Caco-2 (cell line): ENCODE measurements at regions not wholly inside any gene's neighbourhood (a gene's known extent, or its start where the extent isn't known, plus 50 kb on each side); places are given as distances from the start of the nearest gene placed in this dataset.

Experiments used
- BruUV-seq: library from RNA; stranded (reverse); fragments of 400-500 nt; replicated peaks from 2 replicates; lab custom pipeline; 2021; lab: Mats Ljungman, UMichigan
- CTCF ChIA-PET: fragments of 300-600 bp; sonication (Branson Sonifier 250); formaldehyde crosslinking; loops from one replicate; lab custom pipeline; 2022; ENCODE audit warnings: antibody characterized with exemption; lab: Charles Lee
- POLR2A ChIA-PET: fragments of 300-600 bp; sonication (Branson Sonifier 250); formaldehyde crosslinking; loops from one replicate; lab custom pipeline; 2022; ENCODE audit warnings: antibody characterized with exemption; lab: Charles Lee
- DNase-seq, 2 experiments: peaks; one replicate each; pipeline versions ENCODE4 v3.0.0 to v3.0.0-alpha.2; 2020 to 2022
- H3K27me3 ChIP-seq: replicated peaks from 2 replicates; pipeline ENCODE4 v1.6.0; 2011; ENCODE audit warnings: low read length; ENCODE audit not compliant: control insufficient read depth, insufficient read depth
- H3K36me3 ChIP-seq: 2 replicates; pipeline ENCODE4 v1.5.1; 2011; ENCODE audit warnings: low read length; ENCODE audit not compliant: control insufficient read depth, insufficient read depth
- H3K4me1 ChIP-seq: fragments of 250-450 bp; sonication (Bioruptor Pico); 2 replicates; pipeline ENCODE4 v1.5.1; 2020; ENCODE audit warnings: mild to moderate bottlenecking
- H3K4me3 ChIP-seq: 2 replicates; pipeline ENCODE4 v1.5.1; 2011; ENCODE audit warnings: low read depth, mild to moderate bottlenecking, control low read depth, low read length
- H3K9me3 ChIP-seq: fragments of 250-450 bp; sonication (Bioruptor Pico); 2 replicates; pipeline ENCODE4 v1.5.1; 2020; ENCODE audit warnings: mild to moderate bottlenecking, moderate library complexity
- H3K27ac Mint-ChIP-seq: one replicate; pipeline ENCODE4 v1.8.0; 2022; ENCODE audit warnings: mixed read lengths; ENCODE audit not compliant: unreplicated experiment
- H3K27me3 Mint-ChIP-seq: one replicate; pipeline ENCODE4 v1.8.0; 2022; ENCODE audit warnings: mixed read lengths; ENCODE audit not compliant: insufficient read depth, unreplicated experiment
- H3K36me3 Mint-ChIP-seq: one replicate; pipeline ENCODE4 v1.8.0; 2022; ENCODE audit warnings: mild to moderate bottlenecking, mixed read lengths; ENCODE audit not compliant: insufficient read depth, unreplicated experiment
- H3K4me1 Mint-ChIP-seq: one replicate; pipeline ENCODE4 v1.8.0; 2022; ENCODE audit warnings: low read depth, mixed read lengths; ENCODE audit not compliant: unreplicated experiment
- H3K4me3 Mint-ChIP-seq: one replicate; pipeline ENCODE4 v1.8.0; 2022; ENCODE audit warnings: mild to moderate bottlenecking, moderate library complexity, mixed read lengths; ENCODE audit not compliant: unreplicated experiment
- H3K9me3 Mint-ChIP-seq: one replicate; pipeline ENCODE4 v1.8.0; 2022; ENCODE audit warnings: mixed read lengths; ENCODE audit not compliant: unreplicated experiment
- intact Hi-C: fragments of 100-400 bp; cut with micrococcal nuclease; formaldehyde crosslinking; loops from one replicate; pipeline ENCODE4 v1.10.0; 2022; ENCODE audit not compliant: unreplicated experiment
- TF ChIP-seq, protein P1 (sequence below), 2 experiments: fragments of 200-600 bp in 1 of 2; IDR thresholded peaks; 1 replicate in 1 of 2; 2 replicates in 1 of 2; pipeline versions ENCODE4 v1.5.1 to v1.8.0; 2011 to 2022; ENCODE audit warnings: antibody characterized with exemption in 1 of 2, control low read depth in 1 of 2, inconsistent platforms in 1 of 2, low read depth in 1 of 2, low read length in 1 of 2, mild to moderate bottlenecking in 1 of 2, moderate library complexity in 1 of 2; ENCODE audit not compliant: insufficient read depth in 1 of 2, severe bottlenecking in 1 of 2, unreplicated experiment in 1 of 2

DNA sequence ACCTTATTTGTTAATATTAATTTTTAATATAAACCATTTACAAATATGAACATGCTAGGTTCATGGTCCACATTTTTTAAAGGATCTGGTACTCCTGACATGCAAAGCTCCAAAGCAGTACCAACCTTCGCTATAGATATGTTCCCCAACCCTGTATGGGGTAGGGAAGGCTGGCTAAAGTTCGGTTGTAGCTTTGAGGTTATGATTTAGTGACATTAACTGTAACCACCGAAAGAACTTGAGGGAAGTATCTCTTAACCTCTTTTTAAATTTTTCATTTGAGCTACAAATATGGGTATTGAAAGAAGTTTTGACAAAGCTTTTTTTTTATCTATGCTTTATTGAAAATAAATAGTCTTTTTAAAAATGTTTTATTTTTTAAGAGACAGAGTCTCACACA, 115.5 kb downstream of the DYRK2 start:
- ChIA-PET POLR2A (no interaction called here), CTCF (no interaction called here)
- no peak for DNase-seq
- intact Hi-C loops: no loop called here
- Mint-ChIP-seq H3K27me3 (no peaks in the 10 kb centered on the region), H3K4me1 (peaks cover 7% of the 10 kb centered on the region), H3K27ac (no peak overlapping the region), H3K4me3 (no peak overlapping the region), H3K36me3 (no peaks in the 10 kb centered on the region), H3K9me3 (peaks cover 17% of the 10 kb centered on the region)
- Histone ChIP-seq H3K9me3 (no peaks in the 10 kb centered on the region), H3K4me1 (no peaks in the 10 kb centered on the region), H3K27me3 (no peaks in the 10 kb centered on the region), H3K36me3 (no peaks in the 10 kb centered on the region), H3K4me3 (no peak overlapping the region)
- TF ChIP-seq, protein P1, sequence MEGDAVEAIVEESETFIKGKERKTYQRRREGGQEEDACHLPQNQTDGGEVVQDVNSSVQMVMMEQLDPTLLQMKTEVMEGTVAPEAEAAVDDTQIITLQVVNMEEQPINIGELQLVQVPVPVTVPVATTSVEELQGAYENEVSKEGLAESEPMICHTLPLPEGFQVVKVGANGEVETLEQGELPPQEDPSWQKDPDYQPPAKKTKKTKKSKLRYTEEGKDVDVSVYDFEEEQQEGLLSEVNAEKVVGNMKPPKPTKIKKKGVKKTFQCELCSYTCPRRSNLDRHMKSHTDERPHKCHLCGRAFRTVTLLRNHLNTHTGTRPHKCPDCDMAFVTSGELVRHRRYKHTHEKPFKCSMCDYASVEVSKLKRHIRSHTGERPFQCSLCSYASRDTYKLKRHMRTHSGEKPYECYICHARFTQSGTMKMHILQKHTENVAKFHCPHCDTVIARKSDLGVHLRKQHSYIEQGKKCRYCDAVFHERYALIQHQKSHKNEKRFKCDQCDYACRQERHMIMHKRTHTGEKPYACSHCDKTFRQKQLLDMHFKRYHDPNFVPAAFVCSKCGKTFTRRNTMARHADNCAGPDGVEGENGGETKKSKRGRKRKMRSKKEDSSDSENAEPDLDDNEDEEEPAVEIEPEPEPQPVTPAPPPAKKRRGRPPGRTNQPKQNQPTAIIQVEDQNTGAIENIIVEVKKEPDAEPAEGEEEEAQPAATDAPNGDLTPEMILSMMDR (IDR thresholded peaks at IDR 0.05; ENCODE audit: insufficient read depth in 1 of 2, low read depth in 1 of 2, low read length in 1 of 2, severe bottlenecking in 1 of 2, unreplicated experiment in 1 of 2): no peak
- BruUV-seq: no TSS peak

DNA sequence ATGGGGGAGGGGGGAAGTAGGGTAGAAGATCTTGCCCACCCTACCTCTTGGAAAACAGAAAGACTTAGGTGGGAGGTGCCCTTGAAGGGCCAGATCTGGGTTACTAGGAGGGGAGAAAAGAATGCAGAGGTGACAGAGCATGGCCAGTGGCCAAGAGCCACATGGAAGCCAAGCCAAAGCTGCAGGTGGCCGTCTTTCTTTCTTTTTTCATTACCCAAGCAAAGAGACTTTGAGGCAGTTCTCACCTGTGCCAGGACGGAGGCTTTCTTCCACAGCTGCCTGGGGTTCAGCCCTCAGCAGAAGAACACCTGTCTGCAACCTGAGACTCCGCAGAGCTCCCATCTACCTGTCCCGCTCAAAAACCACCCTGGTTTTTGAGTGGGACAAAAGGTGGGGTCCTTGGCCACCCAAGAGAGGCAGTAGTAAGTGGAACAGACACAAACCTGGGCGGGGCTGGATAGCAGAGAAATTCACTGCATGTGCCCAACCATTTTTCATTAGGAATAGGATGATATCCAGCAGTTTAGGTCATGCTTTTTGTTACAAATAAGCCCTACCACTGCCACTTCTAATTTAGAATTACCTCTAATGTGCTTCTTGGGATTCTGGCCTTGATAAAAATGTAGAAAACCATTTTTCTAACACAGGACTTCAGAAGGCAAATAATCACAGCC, 116.5 kb downstream of the DYRK2 start:
- H3K4me3 ChIP-seq: no peak overlapping the region
- CTCF ChIA-PET: no interaction called here
- intact Hi-C loops: no loop called here

DNA sequence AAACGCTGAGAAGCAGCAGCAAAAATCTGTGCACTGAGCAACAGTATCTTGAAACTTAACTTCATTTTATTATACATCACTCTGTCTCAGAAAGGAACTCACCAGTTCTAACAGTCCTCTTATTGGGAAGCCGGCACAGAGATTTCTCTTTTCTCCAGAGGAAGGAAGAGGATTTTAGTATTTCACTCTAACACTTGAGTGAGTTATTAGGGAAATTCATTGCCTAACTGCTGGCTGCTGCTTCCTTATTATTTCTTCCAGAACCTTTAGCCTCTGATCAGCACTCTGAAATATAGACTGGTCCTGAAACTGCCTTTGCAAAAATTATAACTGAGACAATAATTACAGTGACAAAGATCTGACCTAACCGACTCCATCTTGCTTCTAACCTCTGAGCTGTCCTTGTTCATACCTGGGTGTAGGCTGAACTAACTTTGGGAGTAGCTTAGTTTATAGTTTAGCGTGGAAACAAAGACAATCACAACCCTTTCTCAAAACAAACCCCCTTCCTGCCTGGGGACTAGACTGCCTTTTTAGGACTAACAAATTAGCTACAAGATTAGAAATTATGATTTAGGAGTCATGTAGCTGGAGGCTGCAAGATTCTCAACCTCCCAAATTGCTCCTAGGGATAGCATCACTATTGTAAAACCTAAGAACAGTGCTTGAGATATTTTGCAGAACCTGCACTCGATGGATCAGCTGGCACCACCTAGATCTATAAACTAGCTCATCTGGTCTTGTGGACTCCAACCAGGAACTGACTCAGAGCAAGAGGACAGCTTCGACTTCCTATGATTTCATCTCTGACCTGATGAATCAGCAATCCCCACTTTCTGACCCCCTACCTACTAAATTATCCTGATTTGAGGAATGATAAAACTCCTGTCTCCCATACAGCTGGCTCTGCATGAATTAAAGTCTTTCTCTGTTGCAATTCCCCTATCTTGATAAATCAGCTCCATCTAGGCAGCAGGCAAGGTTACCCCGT, 117.5 kb downstream of the DYRK2 start:
- intact Hi-C loops: no loop called here
- no peak for DNase-seq
- TF ChIP-seq, protein P1 (IDR thresholded peaks at IDR 0.05; ENCODE audit: insufficient read depth in 1 of 2, low read depth in 1 of 2, low read length in 1 of 2, severe bottlenecking in 1 of 2, unreplicated experiment in 1 of 2): no peak

More for the DNA sequence above, 116.5 kb downstream of the DYRK2 start:
- Histone ChIP-seq H3K27me3 (no peaks in the 10 kb centered on the region), H3K4me1 (no peaks in the 10 kb centered on the region), H3K36me3 (no peaks in the 10 kb centered on the region), H3K9me3 (no peaks in the 10 kb centered on the region)
- Mint-ChIP-seq H3K27me3 (no peaks in the 10 kb centered on the region), H3K27ac (no peak overlapping the region), H3K36me3 (no peaks in the 10 kb centered on the region), H3K4me3 (no peak overlapping the region), H3K4me1 (no peaks in the 10 kb centered on the region), H3K9me3 (peaks cover 10% of the 10 kb centered on the region)
- POLR2A ChIA-PET: no interaction called here
- BruUV-seq: no TSS peak
- TF ChIP-seq, protein P1 (IDR thresholded peaks at IDR 0.05; ENCODE audit: insufficient read depth in 1 of 2, low read depth in 1 of 2, low read length in 1 of 2, severe bottlenecking in 1 of 2, unreplicated experiment in 1 of 2): no peak
- DNase-seq: no peak

More for the DNA sequence above, 117.5 kb downstream of the DYRK2 start:
- no peaks in the 10 kb centered on the region for H3K36me3 Mint-ChIP-seq
- CTCF ChIA-PET: no interaction called here
- no peak overlapping the region for H3K27ac Mint-ChIP-seq
- Histone ChIP-seq H3K27me3 (no peaks in the 10 kb centered on the region), H3K4me1 (no peaks in the 10 kb centered on the region), H3K9me3 (no peaks in the 10 kb centered on the region), H3K4me3 (no peak overlapping the region), H3K36me3 (no peaks in the 10 kb centered on the region)
- peaks cover under 1% of the 10 kb centered on the region for H3K9me3 Mint-ChIP-seq
- H3K4me1 Mint-ChIP-seq: no peaks in the 10 kb centered on the region
- POLR2A ChIA-PET: no interaction called here
- H3K4me3 Mint-ChIP-seq: no peak overlapping the region
- no peaks in the 10 kb centered on the region for H3K27me3 Mint-ChIP-seq
- no TSS peak for BruUV-seq
